Body of pancreas (tissue), 4 donors: ENCODE measurements at regions not wholly inside any gene's neighbourhood (a gene's known extent, or its start where the extent isn't known, plus 50 kb on each side); places are given as distances from the start of the nearest gene placed in this dataset.
"Not testable (repeated sequence)": the region's sequence is repeated elsewhere in the genome, so short reads cannot be mapped to it uniquely, and the experiment has no call there.

Experiments used
- ATAC-seq: fragments of 150-250 bp; one replicate; pipeline ENCODE4 v1.9.1; 2016
- DNase-seq, 4 donors: peaks; one replicate each; pipeline ENCODE4 v3.0.0-alpha.2; 2019
- H3K27ac ChIP-seq, 4 donors: fragments of 200-600 bp; sonication (generic); 1 replicate in 3 of 4; 2 replicates in 1 of 4; pipeline versions ENCODE4 v1.5.1 to v1.6.1; 2016 to 2019; ENCODE audit warnings: mild to moderate bottlenecking in 1 of 4, mixed read lengths in 1 of 4, moderate library complexity in 1 of 4
- H3K27me3 ChIP-seq, 2 donors: fragments of 200-600 bp; sonication (generic); one replicate each; pipeline ENCODE4 v1.6.0; 2016; ENCODE audit warnings: mild to moderate bottlenecking in 1 of 2
- H3K36me3 ChIP-seq, 2 donors: fragments of 200-600 bp; sonication (generic); replicated peaks in 1 of 2; 2 replicates each; pipeline ENCODE4 v1.5.1; 2016; ENCODE audit warnings: low read depth in 2 of 2; ENCODE audit not compliant: insufficient read depth in 1 of 2
- H3K4me1 ChIP-seq: fragments of 200-600 bp; sonication (generic); one replicate; pipeline ENCODE4 v1.6.0; 2016
- H3K4me3 ChIP-seq, 2 donors: fragments of 200-600 bp; sonication (generic); 1 replicate in 1 of 2; 2 replicates in 1 of 2; pipeline ENCODE4 v1.5.1; 2016 to 2019
- H3K9me3 ChIP-seq, 3 donors: fragments of 200-600 bp; sonication (generic); 1 replicate in 2 of 3; 2 replicates in 1 of 3; pipeline ENCODE4 v1.5.1; 2016
- WGBS, 2 donors: methylation state at CpG; one replicate each; pipeline ENCODE4 v1.1.5; 2017; 5-methylcytosine and 5-hydroxymethylcytosine counted together
- intact Hi-C: fragments of 100-400 bp; cut with DNase I; formaldehyde crosslinking; loops from one replicate; pipeline ENCODE4 v1.15.1; 2023

DNA sequence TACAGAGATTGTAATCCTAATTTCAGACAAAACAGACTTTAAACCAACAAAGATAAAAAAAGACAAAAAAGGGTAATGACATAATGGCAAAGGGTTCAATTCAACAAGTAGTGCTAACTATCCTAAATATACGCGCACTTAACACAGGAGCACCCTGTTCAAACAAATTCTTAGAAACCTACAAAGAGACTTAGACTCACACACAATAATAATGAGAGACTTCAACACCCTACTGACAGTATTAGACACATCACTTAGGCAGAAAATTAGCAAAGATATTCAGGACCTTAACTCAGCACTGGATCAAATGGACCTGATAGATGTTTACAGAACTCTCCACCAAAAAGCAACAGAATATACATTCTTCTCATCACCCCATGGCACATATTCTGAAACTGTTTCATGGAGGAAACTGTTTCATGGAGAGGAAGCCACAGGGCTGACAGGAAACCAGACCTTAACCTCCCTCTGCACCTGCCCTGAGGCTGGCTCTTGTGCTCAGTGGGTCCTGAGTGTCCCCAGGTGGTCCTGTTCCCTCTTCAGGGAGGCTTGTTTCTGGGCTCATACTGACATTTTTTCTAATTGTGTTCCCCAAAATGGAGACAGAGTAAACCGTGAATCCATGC, 54.7 kb downstream of the OR4M2 start:
- H3K4me3 ChIP-seq, H3K27ac ChIP-seq, H3K4me1 ChIP-seq, intact Hi-C loops, H3K36me3 ChIP-seq, ATAC-seq, H3K27me3 ChIP-seq, DNase-seq, H3K9me3 ChIP-seq: not testable (repeated sequence)
- no CpG with 5 or more reads among the region's 3 CpGs for WGBS, 2 donors

DNA sequence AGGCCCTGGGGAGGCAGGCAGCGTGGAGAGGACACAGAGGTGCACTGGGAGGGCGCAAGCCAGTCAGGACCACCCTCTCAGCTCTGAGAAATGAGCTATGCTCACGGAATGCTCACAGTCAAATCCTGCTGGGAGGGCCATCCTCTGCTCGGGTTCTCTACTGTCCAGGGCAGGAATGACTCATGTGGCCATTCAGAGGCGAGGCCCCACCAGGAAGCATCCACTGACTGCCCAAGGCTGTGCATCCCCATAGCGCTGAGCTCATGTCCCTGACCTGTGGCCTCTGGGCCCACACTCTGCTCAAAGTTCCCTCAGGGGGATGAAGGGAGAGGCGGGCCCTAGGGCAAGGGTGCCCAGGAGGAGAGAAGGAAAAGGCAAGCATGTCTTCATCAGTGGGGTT, 57.2 kb downstream of the OR4M2 start:
- H3K27me3 ChIP-seq, intact Hi-C loops, H3K27ac ChIP-seq, ATAC-seq, H3K4me1 ChIP-seq, H3K9me3 ChIP-seq, H3K36me3 ChIP-seq, DNase-seq, H3K4me3 ChIP-seq: not testable (repeated sequence)
- no CpG with 5 or more reads among the region's 7 CpGs for WGBS, 2 donors

DNA sequence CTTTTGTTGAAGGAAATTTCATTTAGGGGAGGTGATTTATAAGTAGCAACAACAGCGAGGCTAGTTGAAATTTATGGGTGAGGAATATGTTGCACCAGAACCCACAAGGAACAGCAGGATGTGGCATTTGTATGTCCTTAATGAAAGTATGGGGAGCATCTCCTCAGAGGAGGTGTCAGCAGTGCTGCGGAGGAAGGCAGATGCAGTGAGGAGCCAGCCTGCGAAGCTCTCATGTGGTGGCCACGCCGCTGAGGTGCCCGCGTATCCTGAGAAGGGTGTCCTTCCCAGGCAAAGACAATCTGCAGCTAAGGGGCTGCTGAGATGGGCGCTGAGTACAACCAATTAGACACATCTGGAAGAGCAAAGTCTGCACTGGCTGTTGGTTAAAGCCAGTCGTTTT, 60.8 kb downstream of the OR4M2 start:
- no CpG with 5 or more reads among the region's 9 CpGs for WGBS, 2 donors
- intact Hi-C loops: not testable (repeated sequence)

DNA sequence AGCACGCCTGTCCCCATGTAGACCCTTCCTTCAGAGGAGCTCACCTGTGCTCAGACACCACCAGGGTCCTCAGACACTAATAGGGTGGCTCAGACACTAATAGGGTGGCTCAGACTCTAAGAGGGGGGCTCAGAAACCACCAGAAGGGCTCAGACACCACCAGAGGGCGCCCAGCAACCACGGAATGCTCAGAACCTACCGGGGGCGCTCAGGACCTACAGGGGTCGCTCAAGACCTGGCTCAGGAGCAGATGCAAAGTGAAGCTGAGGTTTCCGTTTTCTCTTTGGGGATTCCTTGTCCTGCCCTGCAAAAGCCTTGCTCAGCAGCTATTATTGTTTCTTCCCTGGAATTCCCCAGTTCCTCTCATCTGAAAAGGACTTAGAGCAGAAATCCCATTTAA, 67.8 kb downstream of the OR4M2 start:
- H3K27me3 ChIP-seq, H3K36me3 ChIP-seq, intact Hi-C loops, H3K27ac ChIP-seq, DNase-seq, ATAC-seq, H3K9me3 ChIP-seq, H3K4me1 ChIP-seq, H3K4me3 ChIP-seq: not testable (repeated sequence)
- WGBS, 2 donors: no CpG with 5 or more reads among the region's 7 CpGs

More for the DNA sequence above, 60.8 kb downstream of the OR4M2 start:
- not testable (repeated sequence) for H3K27me3 ChIP-seq, H3K27ac ChIP-seq, DNase-seq, H3K9me3 ChIP-seq, H3K4me3 ChIP-seq, ATAC-seq, H3K36me3 ChIP-seq, H3K4me1 ChIP-seq

DNA sequence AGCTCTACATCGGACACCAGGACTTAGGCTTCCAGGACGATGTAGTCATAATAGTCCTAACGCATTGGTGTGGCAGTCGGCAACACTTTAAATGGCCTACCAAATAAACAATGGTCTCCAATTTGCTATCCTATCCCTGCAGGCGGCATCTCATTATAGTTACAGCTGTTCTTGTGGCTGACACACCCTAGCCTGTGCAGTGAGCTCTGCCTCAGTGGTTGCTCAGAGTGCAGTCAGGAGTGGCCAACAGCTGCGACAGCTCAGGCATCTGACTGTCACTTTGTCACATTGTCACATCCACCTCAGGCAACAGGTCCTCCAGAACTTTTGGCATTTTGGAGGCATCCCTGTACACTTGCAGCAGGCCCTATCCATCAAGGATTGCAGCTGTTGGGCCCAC, 77.9 kb downstream of the OR4M2 start:
- intact Hi-C loops, DNase-seq, H3K4me3 ChIP-seq, H3K27ac ChIP-seq, H3K36me3 ChIP-seq, H3K4me1 ChIP-seq, H3K9me3 ChIP-seq, H3K27me3 ChIP-seq, ATAC-seq: not testable (repeated sequence)
- WGBS, 2 donors: no CpG with 5 or more reads among the region's 6 CpGs

DNA sequence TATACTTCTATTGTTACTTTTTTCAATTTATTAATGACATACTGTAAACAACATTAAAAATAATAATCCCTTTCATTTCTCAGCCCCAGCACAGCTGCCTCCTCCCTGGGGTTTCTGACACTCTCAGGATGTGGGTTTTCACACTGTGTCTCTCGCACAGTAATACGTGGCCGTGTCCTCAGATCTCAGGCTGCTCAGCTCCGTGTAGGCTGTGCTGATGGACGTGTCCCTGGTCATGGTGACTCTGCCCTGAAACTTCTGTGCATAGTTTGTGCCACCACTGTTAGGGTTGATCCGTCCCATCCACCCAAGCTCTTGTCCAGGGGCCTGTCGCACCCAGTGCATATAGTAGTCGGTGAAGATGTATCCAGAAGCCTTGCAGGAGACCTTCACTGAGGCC, 80.0 kb downstream of the OR4M2 start:
- H3K4me1 ChIP-seq, H3K9me3 ChIP-seq, H3K4me3 ChIP-seq, intact Hi-C loops, ATAC-seq, H3K36me3 ChIP-seq, H3K27ac ChIP-seq, DNase-seq, H3K27me3 ChIP-seq: not testable (repeated sequence)
- no CpG with 5 or more reads among the region's 8 CpGs for WGBS, 2 donors

DNA sequence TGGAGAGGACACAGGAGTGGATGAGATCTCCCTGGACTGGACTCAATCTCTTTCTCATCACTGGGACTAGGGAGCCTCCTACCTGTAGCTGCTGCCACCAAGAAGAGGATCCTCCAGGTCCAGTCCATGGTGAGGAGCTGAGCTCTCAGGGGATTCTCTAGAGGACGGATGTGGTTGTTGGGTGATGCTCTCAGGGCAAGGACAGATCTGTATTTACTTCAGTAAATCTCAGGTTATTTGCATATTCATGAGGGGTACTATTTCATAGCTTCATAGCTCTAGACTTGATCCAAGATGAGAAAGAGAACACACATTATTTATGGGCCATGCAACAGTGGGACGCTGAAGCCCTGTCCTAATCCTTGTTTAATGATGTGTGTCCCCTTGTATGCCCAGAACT, 80.4 kb downstream of the OR4M2 start:
- no CpG with 5 or more reads among the region's 2 CpGs for WGBS, 2 donors
- H3K27ac ChIP-seq, H3K27me3 ChIP-seq, intact Hi-C loops, H3K4me3 ChIP-seq, ATAC-seq, H3K9me3 ChIP-seq, H3K4me1 ChIP-seq, DNase-seq, H3K36me3 ChIP-seq: not testable (repeated sequence)

DNA sequence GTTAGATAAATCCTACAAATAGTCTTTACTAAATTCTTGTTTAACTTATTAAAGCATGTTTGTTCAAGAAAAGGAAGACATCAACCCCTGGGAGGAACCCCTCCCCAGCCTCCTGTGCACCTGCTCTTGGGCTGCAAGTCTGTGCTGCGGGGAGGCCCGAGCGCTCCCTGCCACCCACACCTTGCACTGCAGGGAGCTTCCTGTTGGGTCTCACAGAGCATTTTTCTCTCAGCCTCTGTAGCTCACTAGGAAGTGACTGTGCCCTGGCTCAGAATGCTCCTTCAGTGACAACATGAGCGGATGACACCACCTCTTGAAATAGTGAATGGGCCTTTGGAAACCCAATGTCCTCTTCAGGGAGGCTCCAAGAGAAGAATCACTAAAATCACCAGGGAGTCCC, 81.1 kb downstream of the OR4M2 start:
- H3K27ac ChIP-seq, ATAC-seq, DNase-seq, H3K27me3 ChIP-seq, H3K4me1 ChIP-seq, intact Hi-C loops, H3K4me3 ChIP-seq, H3K36me3 ChIP-seq, H3K9me3 ChIP-seq: not testable (repeated sequence)
- WGBS, 2 donors: no CpG with 5 or more reads among the region's 4 CpGs

DNA sequence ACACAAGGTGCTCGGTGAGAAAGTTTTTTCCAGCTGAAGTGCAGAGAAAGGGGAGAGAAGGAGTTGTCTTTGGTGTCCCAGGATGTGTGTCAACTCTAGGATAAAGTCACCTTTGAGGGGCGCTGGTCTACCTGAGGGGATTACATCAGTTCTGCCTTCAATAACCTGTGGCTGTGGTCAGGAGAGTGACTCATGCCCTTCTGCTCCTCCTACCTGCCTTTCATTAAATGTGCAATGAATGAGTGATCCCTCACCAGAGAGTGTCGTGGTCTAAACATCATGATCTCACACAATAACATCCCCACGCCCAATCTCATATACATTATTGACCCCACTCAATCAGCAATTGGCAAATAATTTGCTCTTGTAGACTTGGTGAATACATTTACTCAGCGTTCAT, 83.4 kb downstream of the OR4M2 start:
- no CpG with 5 or more reads among the region's 5 CpGs for WGBS, 2 donors
- H3K9me3 ChIP-seq, H3K27me3 ChIP-seq, H3K36me3 ChIP-seq, H3K4me1 ChIP-seq, H3K27ac ChIP-seq, ATAC-seq, DNase-seq, H3K4me3 ChIP-seq, intact Hi-C loops: not testable (repeated sequence)

DNA sequence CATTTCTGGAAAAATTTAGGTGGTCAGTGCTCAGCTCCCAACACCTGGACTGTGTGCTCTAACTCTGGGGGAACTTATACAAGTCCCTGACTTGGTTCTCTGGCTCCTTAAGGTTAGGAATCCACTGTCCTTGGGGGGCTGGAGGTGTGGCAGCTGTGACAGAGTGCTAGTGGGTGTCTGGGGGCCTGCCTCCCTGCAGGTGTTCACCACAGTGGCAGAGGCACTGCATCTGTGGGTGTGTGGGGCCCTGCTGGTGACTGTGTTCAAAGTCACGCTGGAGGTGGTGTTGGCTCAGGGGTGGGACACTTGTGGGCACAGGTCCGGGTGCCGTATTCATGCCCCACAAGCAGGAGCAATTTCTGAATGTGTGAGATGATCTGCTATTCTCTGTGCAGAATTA, 87.2 kb downstream of the OR4M2 start:
- H3K9me3 ChIP-seq, H3K27me3 ChIP-seq, H3K4me1 ChIP-seq, H3K36me3 ChIP-seq, H3K27ac ChIP-seq, DNase-seq, ATAC-seq, intact Hi-C loops, H3K4me3 ChIP-seq: not testable (repeated sequence)
- WGBS, 2 donors: no CpG with 5 or more reads among the region's 3 CpGs

DNA sequence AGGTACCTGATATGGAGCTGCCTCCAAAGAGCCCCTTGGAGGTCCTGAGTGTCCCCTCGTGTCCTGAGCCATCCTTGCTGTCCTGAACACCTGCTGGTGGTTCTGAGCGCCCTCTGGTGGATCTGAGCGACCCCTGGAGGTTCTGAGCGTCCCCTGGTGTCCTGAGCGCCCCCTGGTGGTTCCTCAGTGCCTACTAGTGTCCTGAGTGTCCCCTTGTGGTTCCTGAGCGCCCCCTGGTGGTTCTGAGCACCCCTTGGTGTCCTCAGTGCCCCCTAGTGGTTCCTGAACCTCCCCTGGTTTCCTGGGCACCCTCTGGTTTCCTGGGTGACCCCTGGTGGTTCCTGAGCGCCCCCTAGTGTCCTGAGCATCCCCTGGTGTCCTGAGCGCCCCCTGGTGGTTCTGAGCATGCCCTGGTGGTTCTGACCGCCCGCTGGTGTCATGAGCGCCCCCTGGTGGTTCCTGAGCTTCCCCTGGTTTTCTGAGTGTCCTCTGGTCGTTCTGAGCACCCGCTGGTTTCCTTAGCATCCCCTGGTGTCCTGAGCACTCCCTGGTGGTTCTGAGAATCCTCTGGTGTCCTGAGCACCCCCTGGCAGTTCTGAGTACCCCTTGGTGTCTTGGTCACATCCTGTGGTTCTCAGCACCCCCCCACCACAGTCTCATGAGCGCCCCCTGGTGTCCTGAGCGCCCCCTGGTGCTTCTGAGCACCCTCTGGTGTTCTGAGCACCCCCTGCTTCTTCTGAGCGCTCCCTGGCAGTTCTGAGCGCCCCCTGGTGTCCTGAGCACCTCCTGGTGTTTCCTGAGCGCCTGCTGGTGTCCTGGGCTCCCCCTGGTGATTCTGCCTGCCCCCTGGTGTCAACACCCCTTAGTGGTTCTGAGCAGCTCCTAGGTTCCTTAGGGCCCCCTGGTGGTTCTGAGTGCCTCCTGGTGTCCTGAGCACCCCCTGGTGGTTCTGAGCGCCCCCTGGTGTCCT, 93.0 kb downstream of the OR4M2 start:
- intact Hi-C loops, H3K27ac ChIP-seq, H3K9me3 ChIP-seq, H3K4me1 ChIP-seq, H3K4me3 ChIP-seq, H3K27me3 ChIP-seq, ATAC-seq, DNase-seq, H3K36me3 ChIP-seq: not testable (repeated sequence)
- no CpG with 5 or more reads among the region's 19 CpGs for WGBS, 2 donors

DNA sequence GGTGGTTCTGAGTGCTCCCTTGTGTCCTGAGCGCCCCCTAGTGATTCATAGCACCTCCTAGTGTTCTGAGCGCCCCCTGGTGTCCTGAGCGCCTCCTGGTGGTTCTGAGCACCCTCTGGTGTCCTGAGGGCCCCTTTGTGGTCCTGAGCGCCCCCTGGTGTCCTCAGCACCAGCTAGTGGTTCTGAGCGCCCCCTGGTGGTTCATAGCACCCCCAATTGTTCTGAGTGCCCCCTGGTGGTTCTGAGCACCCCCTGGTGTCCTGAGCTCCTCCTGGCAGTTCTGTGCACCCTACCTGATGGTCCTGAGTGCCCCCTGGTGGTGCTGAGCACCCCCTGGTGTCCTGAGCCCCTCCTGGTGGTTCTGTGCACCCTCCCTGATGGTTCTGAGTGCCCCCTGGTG, 93.8 kb downstream of the OR4M2 start:
- not testable (repeated sequence) for H3K4me1 ChIP-seq, ATAC-seq
- WGBS, 2 donors: no CpG with 5 or more reads among the region's 5 CpGs

More for the DNA sequence above, 93.8 kb downstream of the OR4M2 start:
- DNase-seq, intact Hi-C loops, H3K36me3 ChIP-seq, H3K9me3 ChIP-seq, H3K4me3 ChIP-seq, H3K27ac ChIP-seq, H3K27me3 ChIP-seq: not testable (repeated sequence)
